KMS-11 (cell line): ENCODE measurements at regions not wholly inside any gene's neighbourhood (a gene's known extent, or its start where the extent isn't known, plus 50 kb on each side); places are given as distances from the start of the nearest gene placed in this dataset.
"Not testable (repeated sequence)": the region's sequence is repeated elsewhere in the genome, so short reads cannot be mapped to it uniquely, and the experiment has no call there.

ENCODE experiments used
- H2AFZ ChIP-seq: fragments of 200-600 bp; sonication (generic); 2 replicates; pipeline ENCODE4 v1.6.1; 2016; ENCODE audit warnings: antibody characterized with exemption, mixed run types, low read depth
- H3K27ac ChIP-seq: fragments of 200-600 bp; sonication (generic); 2 replicates; pipeline ENCODE4 v1.6.1; 2016; ENCODE audit warnings: mild to moderate bottlenecking, mixed run types
- H3K27me3 ChIP-seq: fragments of 200-600 bp; sonication (generic); 2 replicates; pipeline ENCODE4 v1.6.1; 2017; ENCODE audit warnings: mild to moderate bottlenecking, low read depth, mixed run types, moderate library complexity; ENCODE audit not compliant: insufficient read depth
- H3K36me3 ChIP-seq: fragments of 200-600 bp; sonication (generic); 2 replicates; pipeline ENCODE4 v1.6.1; 2017; ENCODE audit warnings: mild to moderate bottlenecking, mixed run types; ENCODE audit not compliant: insufficient read depth
- H3K4me1 ChIP-seq: fragments of 200-600 bp; sonication (generic); 2 replicates; pipeline ENCODE4 v1.6.1; 2016; ENCODE audit warnings: mild to moderate bottlenecking, low read depth, mixed run types; ENCODE audit not compliant: poor library complexity, severe bottlenecking
- H3K4me2 ChIP-seq: fragments of 200-600 bp; sonication (generic); 2 replicates; pipeline ENCODE4 v1.7.0; 2016; ENCODE audit warnings: mild to moderate bottlenecking, mixed run types
- H3K4me3 ChIP-seq: fragments of 200-600 bp; sonication (generic); IDR thresholded peaks from 2 replicates; pipeline ENCODE4 v1.6.1; 2017; ENCODE audit warnings: low read depth, low read length, mixed read lengths; ENCODE audit not compliant: insufficient read depth
- H3K79me2 ChIP-seq: fragments of 200-600 bp; sonication (generic); 2 replicates; pipeline ENCODE4 v1.6.1; 2016; ENCODE audit warnings: low read depth, mixed run types; ENCODE audit not compliant: insufficient read depth
- H3K9ac ChIP-seq: fragments of 200-600 bp; sonication (generic); 2 replicates; pipeline ENCODE4 v1.6.1; 2016; ENCODE audit warnings: mild to moderate bottlenecking, mixed run types
- H4K20me1 ChIP-seq: fragments of 200-600 bp; sonication (generic); 2 replicates; pipeline ENCODE4 v1.6.1; 2016; ENCODE audit warnings: mild to moderate bottlenecking, mixed run types; ENCODE audit not compliant: insufficient read depth
- CTCF ChIP-seq: fragments of 200-600 bp; sonication (generic); conservative IDR thresholded peaks from 2 replicates; pipeline ENCODE4 v1.6.1; 2017; ENCODE audit warnings: low read depth, mild to moderate bottlenecking, antibody characterized with exemption, low read length, moderate library complexity, mixed read lengths

GRCh38 chr10:8365935-8366911 lies 311.7 kb downstream of the GATA3 start:
- no peaks in the 10 kb centered on the region for H4K20me1 ChIP-seq
- peaks cover 40% of the 10 kb centered on the region for H3K4me1 ChIP-seq
- no peak for TF ChIP-seq CTCF
- no peaks in the 10 kb centered on the region for H3K27me3 ChIP-seq
- no peaks in the 10 kb centered on the region for H3K36me3 ChIP-seq
- H3K4me3 ChIP-seq, result no peak overlapping the region
- H3K79me2 ChIP-seq, result no peaks in the 10 kb centered on the region
- H2AFZ ChIP-seq, result peak overlapping the region; percentile 57
- peak overlapping the region; percentile 36; the same call in 1 of the 2 replicates for H3K9ac ChIP-seq
- peak overlapping the region; percentile 65; the same call in 1 of the 2 replicates for H3K4me2 ChIP-seq
- H3K27ac ChIP-seq, result peak overlapping the region; percentile 78

- peaks cover 30% of the 10 kb centered on the region for H3K4me1 ChIP-seq
- not testable (repeated sequence) for H3K27me3 ChIP-seq, H3K9ac ChIP-seq, H3K4me3 ChIP-seq, H4K20me1 ChIP-seq, H3K27ac ChIP-seq, H3K79me2 ChIP-seq, H2AFZ ChIP-seq, H3K36me3 ChIP-seq, H3K4me2 ChIP-seq
Measured at GRCh38 chr10:8367672-8368411, 313.4 kb downstream of the GATA3 start.

- H3K4me3 ChIP-seq, result no peak overlapping the region
- H4K20me1 ChIP-seq, result no peaks in the 10 kb centered on the region
- no peaks in the 10 kb centered on the region for H3K27me3 ChIP-seq
- peaks cover 27% of the 10 kb centered on the region for H3K4me1 ChIP-seq
- H3K9ac ChIP-seq, result no peak overlapping the region
- no peak overlapping the region for H2AFZ ChIP-seq
- H3K27ac ChIP-seq, result no peak overlapping the region
- no peak for TF ChIP-seq CTCF
- H3K79me2 ChIP-seq, result no peaks in the 10 kb centered on the region
- H3K4me2 ChIP-seq, result no peak overlapping the region
- H3K36me3 ChIP-seq, result no peaks in the 10 kb centered on the region
Measured at GRCh38 chr10:8369666-8370065, 315.2 kb downstream of the GATA3 start.

DNA sequence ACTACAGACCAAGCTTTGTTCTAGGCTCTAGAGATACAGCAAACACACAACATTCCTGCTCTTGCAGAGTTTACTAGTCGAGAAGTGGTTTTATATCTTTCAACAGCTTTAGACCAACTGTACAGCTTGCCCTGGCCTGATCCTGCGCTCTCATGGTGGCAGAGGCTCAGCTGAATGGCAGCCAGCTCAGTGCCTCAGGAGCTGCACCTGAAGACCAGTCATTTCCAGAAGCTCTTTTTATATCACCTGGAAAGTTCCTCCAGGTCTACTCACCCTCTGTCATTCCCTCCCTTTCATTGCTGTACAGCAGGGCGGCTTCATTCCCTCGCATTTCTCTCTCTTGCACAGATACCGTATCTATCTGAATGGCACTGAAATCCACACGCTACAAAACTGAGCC lies 319.8 kb downstream of the GATA3 start:
- no peaks in the 10 kb centered on the region for H3K4me1 ChIP-seq
- no peak overlapping the region for H3K27ac ChIP-seq
- H3K36me3 ChIP-seq, result no peaks in the 10 kb centered on the region
- H3K27me3 ChIP-seq, result no peaks in the 10 kb centered on the region
- no peak overlapping the region for H3K9ac ChIP-seq
- no peak for TF ChIP-seq CTCF
- H3K79me2 ChIP-seq, result no peaks in the 10 kb centered on the region
- H3K4me3 ChIP-seq, result no peak overlapping the region
- H3K4me2 ChIP-seq, result no peak overlapping the region
- H4K20me1 ChIP-seq, result no peaks in the 10 kb centered on the region
- no peak overlapping the region for H2AFZ ChIP-seq
